ENCODE measurements at regions not wholly inside any gene's neighbourhood (a gene's known extent, or its start where the extent isn't known, plus 50 kb on each side); places are given as distances from the start of the nearest gene placed in this dataset.

GRCh38 chr13:106155411-106155810 is 380.1 kb downstream of the EFNB2 start:
- Histone ChIP-seq H3K27ac (no peak overlapping the region), H3K36me3 (no peaks in the 10 kb centered on the region), H3K27me3 (ENCODE audit: insufficient read depth, low read depth, severe bottlenecking) (no peaks in the 10 kb centered on the region), H3K9me3 (ENCODE audit: severe bottlenecking) (no peaks in the 10 kb centered on the region), H3K4me3 (ENCODE audit: low read depth, low read length) (no peak overlapping the region)
- no peak for TF ChIP-seq CTCF (IDR thresholded peaks at IDR 0.05; ENCODE audit: low read depth, low read length)
- DNase-seq, result no peak

GRCh38 chr13:106153876-106154275 is 381.6 kb downstream of the EFNB2 start:
- TF ChIP-seq CTCF (IDR thresholded peaks at IDR 0.05; ENCODE audit: low read depth, low read length), result no peak
- no peak overlapping the region for H3K27ac ChIP-seq
- H3K4me3 ChIP-seq (ENCODE audit: low read depth, low read length), result no peak overlapping the region
- DNase-seq, result no peak
- H3K36me3 ChIP-seq, result no peaks in the 10 kb centered on the region
- no peaks in the 10 kb centered on the region for H3K9me3 ChIP-seq (ENCODE audit: severe bottlenecking)
- no peaks in the 10 kb centered on the region for H3K27me3 ChIP-seq (ENCODE audit: insufficient read depth, low read depth, severe bottlenecking)

GRCh38 chr13:106153041-106153440 is 382.4 kb downstream of the EFNB2 start:
- Histone ChIP-seq H3K4me3 (ENCODE audit: low read depth, low read length) (no peak overlapping the region), H3K27ac (no peak overlapping the region), H3K36me3 (no peaks in the 10 kb centered on the region), H3K9me3 (ENCODE audit: severe bottlenecking) (no peaks in the 10 kb centered on the region), H3K27me3 (ENCODE audit: insufficient read depth, low read depth, severe bottlenecking) (no peaks in the 10 kb centered on the region)
- DNase-seq, result no peak
- TF ChIP-seq CTCF (IDR thresholded peaks at IDR 0.05; ENCODE audit: low read depth, low read length), result no peak

GRCh38 chr13:106152047-106152446 is 383.4 kb downstream of the EFNB2 start:
- no peak for DNase-seq
- Histone ChIP-seq H3K36me3 (no peaks in the 10 kb centered on the region), H3K9me3 (ENCODE audit: severe bottlenecking) (no peaks in the 10 kb centered on the region), H3K27me3 (ENCODE audit: insufficient read depth, low read depth, severe bottlenecking) (no peaks in the 10 kb centered on the region), H3K27ac (no peak overlapping the region), H3K4me3 (ENCODE audit: low read depth, low read length) (no peak overlapping the region)
- TF ChIP-seq CTCF (IDR thresholded peaks at IDR 0.05; ENCODE audit: low read depth, low read length), result no peak

GRCh38 chr13:106151056-106151699 is 384.3 kb downstream of the EFNB2 start:
- no peak for DNase-seq
- Histone ChIP-seq H3K9me3 (ENCODE audit: severe bottlenecking) (no peaks in the 10 kb centered on the region), H3K36me3 (no peaks in the 10 kb centered on the region), H3K27me3 (ENCODE audit: insufficient read depth, low read depth, severe bottlenecking) (no peaks in the 10 kb centered on the region), H3K27ac (no peak overlapping the region), H3K4me3 (ENCODE audit: low read depth, low read length) (no peak overlapping the region)
- no peak for TF ChIP-seq CTCF (IDR thresholded peaks at IDR 0.05; ENCODE audit: low read depth, low read length)
